ENCODE measurements at regions not wholly inside any gene's neighbourhood (a gene's known extent, or its start where the extent isn't known, plus 50 kb on each side); places are given as distances from the start of the nearest gene placed in this dataset.
A peak's percentile ranks its signal among the peaks of the same experiment; 100 is the strongest.

DNA sequence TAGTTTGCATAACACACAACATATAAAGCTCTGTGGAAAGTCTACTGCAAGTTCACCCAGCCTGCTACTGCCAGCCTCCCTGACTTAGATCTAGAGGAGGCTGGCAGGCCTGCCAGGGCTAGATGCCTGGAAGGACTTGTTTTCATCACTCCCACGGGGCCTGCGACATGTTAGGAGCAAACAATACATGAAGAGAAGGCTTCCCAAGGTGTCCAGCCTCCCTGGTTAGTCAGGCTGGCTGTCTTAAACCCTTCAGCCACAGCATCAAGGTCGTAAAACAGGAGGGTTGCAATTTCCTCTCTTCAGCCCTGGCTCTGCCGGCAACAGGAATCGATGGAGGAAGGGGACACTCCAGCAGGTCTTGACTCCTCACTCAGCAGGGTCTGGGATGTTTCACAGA is 104.5 kb downstream of the NGF start:
- WGBS, 2 experiments (ENCODE audit: extremely low coverage in 2 of 2, insufficient read length in 1 of 2): no CpG with 5 or more reads among the region's 5 CpGs
- no peak overlapping the region for H2BK120ac ChIP-seq (ENCODE audit: low read depth, low read length)
- H2BK5ac ChIP-seq (ENCODE audit: low read depth, low read length, poor library complexity, severe bottlenecking): no peak overlapping the region
- DNase-seq (no peak), ATAC-seq (ENCODE audit: low read depth) (no peak)
- H4K91ac ChIP-seq (ENCODE audit: insufficient read depth, low read depth, low read length): no peak overlapping the region
- CTCF ChIA-PET: no interaction called here
- H3K14ac ChIP-seq (replicated peaks; ENCODE audit: low read depth, low read length): peak overlapping the region; percentile 45; the same call in 1 of the 2 replicates
- no peaks in the 10 kb centered on the region for H3K79me1 ChIP-seq (ENCODE audit: low read depth in 1 of 2, low read length in 2 of 2)
- intact Hi-C loops (cut with micrococcal nuclease) (no loop called here), dilution Hi-C loops (cut with HindIII; ENCODE audit: low sequenced_read_pairs, unreplicated experiment) (no loop called here), in situ Hi-C loops (cut with MboI; ENCODE audit: low sequenced_read_pairs) (no loop called here)
- H3K9ac ChIP-seq (ENCODE audit: low read depth, low read length): no peak overlapping the region
- TF ChIP-seq CEBPB (IDR thresholded peaks at IDR 0.05; ENCODE audit: low read depth, low read length) (no peak), FOS (IDR thresholded peaks at IDR 0.05; ENCODE audit: low read depth, low read length) (no peak), RCOR1 (IDR thresholded peaks at IDR 0.05; ENCODE audit: insufficient replicate concordance, low read length) (no peak), RAD21 (IDR thresholded peaks at IDR 0.05; ENCODE audit: low read length) (no peak), BHLHE40 (IDR thresholded peaks at IDR 0.05; ENCODE audit: low read depth, low read length) (no peak), SMC3 (IDR thresholded peaks at IDR 0.05; ENCODE audit: low read depth, low read length) (no peak), ELK1 (IDR thresholded peaks at IDR 0.05; ENCODE audit: borderline replicate concordance, low read depth, low read length) (no peak), CHD1 (IDR thresholded peaks at IDR 0.05; ENCODE audit: low read depth, low read length) (no peak), MAZ (IDR thresholded peaks at IDR 0.05; ENCODE audit: borderline replicate concordance, low read depth, low read length) (no peak), NFE2L2 (IDR thresholded peaks at IDR 0.05; ENCODE audit: low read depth, low read length) (no peak), CTCF (conservative IDR thresholded peaks at IDR 0.05; ENCODE audit: low read depth, low read length) (no peak), RFX5 (IDR thresholded peaks at IDR 0.05; ENCODE audit: low read depth, low read length) (no peak), MAFK (IDR thresholded peaks at IDR 0.05; ENCODE audit: low read depth, low read length) (no peak), MXI1 (IDR thresholded peaks at IDR 0.05; ENCODE audit: borderline replicate concordance, low read depth, low read length) (no peak), POLR2A (IDR thresholded peaks at IDR 0.05; ENCODE audit: low read depth, low read length) (no peak), USF2 (IDR thresholded peaks at IDR 0.05; ENCODE audit: low read depth, low read length) (no peak)
- H4K8ac ChIP-seq (ENCODE audit: low read depth in 2 of 2, low read length in 2 of 2): no peak overlapping the region
- H3K36me3 ChIP-seq (ENCODE audit: control insufficient read depth, insufficient read depth, low read length): no peaks in the 10 kb centered on the region
- no peak overlapping the region for H2BK20ac ChIP-seq (ENCODE audit: low read depth, low read length)
- H3K4me1 ChIP-seq (ENCODE audit: control insufficient read depth, insufficient read depth, low read length): no peaks in the 10 kb centered on the region; the same call in 1 of the 2 replicates
- H3K18ac ChIP-seq (ENCODE audit: low read depth, low read length): peak overlapping the region; percentile 16; the same call in 1 of the 2 replicates
- no peaks in the 10 kb centered on the region for H4K20me1 ChIP-seq (ENCODE audit: insufficient read depth, low read length)
- H2BK15ac ChIP-seq (ENCODE audit: low read depth, low read length): peak overlapping the region; percentile 45; the same call in 1 of the 3 replicates
- no peaks in the 10 kb centered on the region for H3K9me1 ChIP-seq (ENCODE audit: insufficient read depth, low read length)
- H4K5ac ChIP-seq (ENCODE audit: low read depth, low read length): no peak overlapping the region
- no peak overlapping the region for H3K4me2 ChIP-seq (ENCODE audit: low read depth, low read length)
- H3K4ac ChIP-seq (ENCODE audit: low read depth, low read length): no peak overlapping the region; the same call in 1 of the 2 replicates
- peak overlapping the region; percentile 13 for H2AFZ ChIP-seq (replicated peaks; ENCODE audit: low read length, poor library complexity)
- H3K27ac ChIP-seq (ENCODE audit: insufficient read depth, low read length): no peak overlapping the region
- BruUV-seq (replicated peaks): no TSS peak
- no peak overlapping the region for H3K4me3 ChIP-seq (ENCODE audit: insufficient read depth, low read depth, low read length)
- 0 out of 2 replicates have a peak, but pooled peaks cover 2% of the 10 kb centered on the region for H3K9me3 ChIP-seq (ENCODE audit: control insufficient read depth, insufficient read depth, low read length)
- POLR2A ChIA-PET (ENCODE audit: unreplicated experiment): no interaction called here
- H2AK5ac ChIP-seq (ENCODE audit: low read depth, low read length): peak overlapping the region; percentile 53
- no peak overlapping the region for H3K23ac ChIP-seq (ENCODE audit: low read depth, low read length)
- H2AK9ac ChIP-seq (replicated peaks; ENCODE audit: low read depth, low read length, poor library complexity): no peak overlapping the region
- no peaks in the 10 kb centered on the region for H3K27me3 ChIP-seq (ENCODE audit: control insufficient read depth, insufficient read depth, low read length)
- H3K56ac ChIP-seq (ENCODE audit: extremely low read depth, insufficient read depth, low read length): no peak overlapping the region
